Activated CD8-positive, alpha-beta T cell treated with anti-CD3 and anti-CD28 coated beads for 36 hours (primary cell): ENCODE measurements at regions not wholly inside any gene's neighbourhood (a gene's known extent, or its start where the extent isn't known, plus 50 kb on each side); places are given as distances from the start of the nearest gene placed in this dataset.

ENCODE experiments used
- ATAC-seq: fragments of 200-7000 bp; cut with Tn5 transposase; one replicate; pipeline ENCODE4 v1.10.0; 2021; ENCODE audit warnings: mild to moderate bottlenecking, moderate library complexity
- CTCF ChIA-PET: fragments of 350-600 bp; sonication (Branson Sonifier 250); formaldehyde crosslinking; loops from one replicate; lab custom pipeline; 2021; ENCODE audit warnings: antibody characterized with exemption; lab: Charles Lee
- POLR2A ChIA-PET: fragments of 350-600 bp; sonication (Branson Sonifier 250); formaldehyde crosslinking; loops from one replicate; lab custom pipeline; 2021; ENCODE audit warnings: antibody characterized with exemption; lab: Charles Lee
- DNase-seq: peaks from one replicate; pipeline ENCODE4 v3.0.0-alpha.2; 2020
- H3K27ac Mint-ChIP-seq: one replicate; pipeline ENCODE4 v1.8.0; 2021; ENCODE audit warnings: mild to moderate bottlenecking, mixed read lengths
- H3K27me3 Mint-ChIP-seq: one replicate; pipeline ENCODE4 v1.8.0; 2021; ENCODE audit warnings: mixed read lengths
- H3K36me3 Mint-ChIP-seq: one replicate; pipeline ENCODE4 v1.8.0; 2021; ENCODE audit warnings: low read depth, mixed read lengths
- H3K4me1 Mint-ChIP-seq: one replicate; pipeline ENCODE4 v1.8.0; 2021; ENCODE audit warnings: low read depth, mixed read lengths
- H3K4me3 Mint-ChIP-seq: one replicate; pipeline ENCODE4 v1.8.0; 2021; ENCODE audit warnings: mild to moderate bottlenecking, moderate library complexity, mixed read lengths
- H3K9me3 Mint-ChIP-seq: one replicate; pipeline ENCODE4 v1.8.0; 2021; ENCODE audit warnings: mixed read lengths
- CTCF ChIP-seq: fragments of 200-600 bp; IDR thresholded peaks from one replicate; pipeline ENCODE4 v1.8.0; 2022; ENCODE audit warnings: antibody characterized with exemption, mild to moderate bottlenecking
- intact Hi-C: fragments of 100-400 bp; cut with micrococcal nuclease; formaldehyde crosslinking; loops from one replicate; pipeline ENCODE4 v1.10.0; 2022

- Mint-ChIP-seq H3K9me3 (peaks cover 2% of the 10 kb centered on the region), H3K36me3 (no peaks in the 10 kb centered on the region), H3K27me3 (peaks cover 1% of the 10 kb centered on the region), H3K4me3 (no peak overlapping the region), H3K27ac (no peak overlapping the region), H3K4me1 (no peaks in the 10 kb centered on the region)
- DNase-seq, result no peak
- ChIA-PET CTCF (no interaction called here), POLR2A (no interaction called here)
- no peak for TF ChIP-seq CTCF
- intact Hi-C loops, result no loop called here
- no peak for ATAC-seq
Measured at GRCh38 chr9:2300325-2300724, 285.2 kb downstream of the SMARCA2 start.

- no peak for TF ChIP-seq CTCF
- no peaks in the 10 kb centered on the region for H3K4me1 Mint-ChIP-seq
- intact Hi-C loops, result no loop called here
- peaks cover 2% of the 10 kb centered on the region for H3K9me3 Mint-ChIP-seq
- H3K27me3 Mint-ChIP-seq, result peaks cover 1% of the 10 kb centered on the region
- CTCF ChIA-PET, result no interaction called here
- no peak overlapping the region for H3K4me3 Mint-ChIP-seq
- POLR2A ChIA-PET, result no interaction called here
- H3K36me3 Mint-ChIP-seq, result no peaks in the 10 kb centered on the region
- no peak overlapping the region for H3K27ac Mint-ChIP-seq
- DNase-seq (no peak), ATAC-seq (no peak)
Measured at GRCh38 chr9:2302606-2303005, 287.5 kb downstream of the SMARCA2 start.

- peaks cover 2% of the 10 kb centered on the region for H3K9me3 Mint-ChIP-seq
- no peak for DNase-seq
- H3K27me3 Mint-ChIP-seq, result peaks cover 1% of the 10 kb centered on the region
- intact Hi-C loops, result no loop called here
- ChIA-PET CTCF (no interaction called here), POLR2A (interaction anchor here (0.5 kb wide), 1 partner anchor 145 kb away, joined by 3 read pairs; no protein-coding TSS in a partner anchor)
- no peaks in the 10 kb centered on the region for H3K4me1 Mint-ChIP-seq
- TF ChIP-seq CTCF, result no peak
- no peaks in the 10 kb centered on the region for H3K36me3 Mint-ChIP-seq
- H3K27ac Mint-ChIP-seq, result no peak overlapping the region
- no peak for ATAC-seq
- no peak overlapping the region for H3K4me3 Mint-ChIP-seq
Measured at GRCh38 chr9:2303056-2303455, 287.9 kb downstream of the SMARCA2 start.

- ATAC-seq (no peak), DNase-seq (no peak)
- ChIA-PET POLR2A (no interaction called here), CTCF (interaction anchor here (1.5 kb wide), 1 partner anchor 22 kb away, joined by 3 read pairs; no protein-coding TSS in a partner anchor)
- Mint-ChIP-seq H3K27me3 (peaks cover 5% of the 10 kb centered on the region), H3K4me3 (no peak overlapping the region), H3K36me3 (no peaks in the 10 kb centered on the region), H3K4me1 (no peaks in the 10 kb centered on the region), H3K27ac (no peak overlapping the region), H3K9me3 (peaks cover 12% of the 10 kb centered on the region)
- intact Hi-C loops, result no loop called here
- no peak for TF ChIP-seq CTCF
Measured at GRCh38 chr9:2307480-2307879, 292.3 kb downstream of the SMARCA2 start.

GRCh38 chr9:2311920-2312319 lies 296.8 kb downstream of the SMARCA2 start:
- Mint-ChIP-seq H3K4me3 (no peak overlapping the region), H3K4me1 (no peaks in the 10 kb centered on the region), H3K27ac (no peak overlapping the region), H3K27me3 (peaks cover 5% of the 10 kb centered on the region), H3K36me3 (no peaks in the 10 kb centered on the region), H3K9me3 (peaks cover 30% of the 10 kb centered on the region)
- ChIA-PET CTCF (no interaction called here), POLR2A (no interaction called here)
- no peak for TF ChIP-seq CTCF
- DNase-seq, result no peak
- intact Hi-C loops, result no loop called here
- no peak for ATAC-seq
